HepG2 (cell line): ENCODE measurements at regions not wholly inside any gene's neighbourhood (a gene's known extent, or its start where the extent isn't known, plus 50 kb on each side); places are given as distances from the start of the nearest gene placed in this dataset.

Experiments used
- BCL6 ChIP-seq: IDR thresholded peaks from 2 replicates; pipeline ENCODE4 v1.6.1; 2016; ENCODE audit warnings: missing genetic modification reagents, missing compliant biosample characterization
- ETV5 ChIP-seq: IDR thresholded peaks from 2 replicates; pipeline ENCODE4 v1.6.1; 2018; ENCODE audit warnings: missing biosample characterization, missing genetic modification reagents, inconsistent platforms, borderline replicate concordance
- GABPB1 ChIP-seq: IDR thresholded peaks from 2 replicates; pipeline ENCODE4 v1.6.1; 2016; ENCODE audit warnings: mild to moderate bottlenecking, missing genetic modification reagents, moderate library complexity, missing compliant biosample characterization
- HMG20B ChIP-seq: conservative IDR thresholded peaks from 2 replicates; pipeline ENCODE4 v1.6.1; 2016; ENCODE audit warnings: missing genetic modification reagents, missing compliant biosample characterization
- HNF1A ChIP-seq, 2 experiments: sonication (generic) in 1 of 2; formaldehyde crosslinking in 1 of 2; IDR thresholded peaks; 2 replicates each; pipeline versions ENCODE4 v1.4.0 to v1.6.1; 2016 to 2020; ENCODE audit warnings: borderline replicate concordance in 1 of 2, low read depth in 1 of 2, mild to moderate bottlenecking in 1 of 2, missing genetic modification reagents in 1 of 2
- HOMEZ ChIP-seq: IDR thresholded peaks from 2 replicates; pipeline ENCODE4 v1.6.1; 2016; ENCODE audit warnings: low read depth
- MAX ChIP-seq: IDR thresholded peaks from 2 replicates; pipeline ENCODE4 v1.6.1; 2012; ENCODE audit warnings: inconsistent platforms
- MED1 ChIP-seq: sonication (generic); formaldehyde crosslinking; IDR thresholded peaks from 2 replicates; pipeline ENCODE4 v1.4.0; 2020; ENCODE audit warnings: missing genetic modification reagents
- NCOA2 ChIP-seq: sonication (generic); formaldehyde crosslinking; IDR thresholded peaks from 2 replicates; pipeline ENCODE4 v1.8.0; 2022; ENCODE audit warnings: inconsistent platforms
- NR3C1 ChIP-seq: sonication (generic); formaldehyde crosslinking; IDR thresholded peaks from 2 replicates; pipeline ENCODE4 v1.4.0; 2020; ENCODE audit warnings: missing genetic modification reagents
- RARA ChIP-seq: IDR thresholded peaks from 2 replicates; pipeline ENCODE4 v1.6.1; 2016; ENCODE audit warnings: missing genetic modification reagents, missing compliant biosample characterization
- RARG ChIP-seq: sonication (generic); formaldehyde crosslinking; IDR thresholded peaks from 2 replicates; pipeline ENCODE4 v1.4.0; 2020; ENCODE audit warnings: low read depth, mild to moderate bottlenecking, missing genetic modification reagents
- REXO4 ChIP-seq: sonication (generic); formaldehyde crosslinking; IDR thresholded peaks from 2 replicates; pipeline ENCODE4 v1.8.0; 2022; ENCODE audit warnings: missing genetic modification reagents, mild to moderate bottlenecking, borderline replicate concordance
- U2AF1 ChIP-seq: fragments of 200-400 bp; formaldehyde crosslinking; optimal IDR thresholded peaks from 2 replicates; pipeline ENCODE3; 2017; ENCODE audit warnings: mild to moderate bottlenecking, low read depth, low read length
- ZBTB25 ChIP-seq: IDR thresholded peaks from 2 replicates; pipeline ENCODE4 v1.6.1; 2018; ENCODE audit warnings: missing genetic modification reagents
- ZFX ChIP-seq: sonication (generic); formaldehyde crosslinking; IDR thresholded peaks from 2 replicates; pipeline ENCODE4 v1.4.0; 2020; ENCODE audit warnings: mild to moderate bottlenecking, low read depth, missing genetic modification reagents, moderate library complexity
- ZNF207 ChIP-seq: fragments of 450-650 bp; IDR thresholded peaks from 2 replicates; pipeline ENCODE4 v1.6.1; 2016; ENCODE audit warnings: antibody characterized with exemption, borderline replicate concordance
- ZNF552 ChIP-seq: sonication (generic); formaldehyde crosslinking; IDR thresholded peaks from 2 replicates; pipeline ENCODE4 v1.9.0; 2022; ENCODE audit warnings: missing genetic modification reagents, mild to moderate bottlenecking, borderline replicate concordance
- ZNF639 ChIP-seq: conservative IDR thresholded peaks from 2 replicates; pipeline ENCODE4 v1.6.1; 2018; ENCODE audit warnings: missing genetic modification reagents
- ZNF878 ChIP-seq: sonication (generic); formaldehyde crosslinking; IDR thresholded peaks from 2 replicates; pipeline ENCODE4 v1.8.1; 2023; ENCODE audit warnings: mild to moderate bottlenecking, missing genetic modification reagents, moderate library complexity
- ZNF891 ChIP-seq: sonication (generic); formaldehyde crosslinking; IDR thresholded peaks from 2 replicates; pipeline ENCODE4 v1.5.0; 2020; ENCODE audit warnings: mild to moderate bottlenecking, missing genetic modification reagents
- ZSCAN9 ChIP-seq: IDR thresholded peaks from 2 replicates; pipeline ENCODE4 v1.6.1; 2016; ENCODE audit warnings: borderline replicate concordance

- TF ChIP-seq ZFX, result 0 out of 2 replicates have a peak, but pooled peaks have one; percentile 25
- TF ChIP-seq ZNF878 (CRISPR knock-in tag), result peak; percentile 55; the same call in 1 of the 2 replicates
- TF ChIP-seq ZNF207, result no peak
- TF ChIP-seq RARG (CRISPR knock-in tag), result no peak
- TF ChIP-seq HOMEZ (CRISPR knock-in tag), result peak; percentile 97
- TF ChIP-seq MED1, result peak; percentile 78
- TF ChIP-seq HMG20B (CRISPR knock-in tag), result 0 out of 2 replicates have a peak, but pooled peaks have one; percentile 56
- TF ChIP-seq U2AF1, result no peak
- peak; percentile 22; the same call in 1 of the 2 replicates for TF ChIP-seq GABPB1
- TF ChIP-seq NR3C1 (CRISPR knock-in tag), result no peak
- peak; percentile 40 for TF ChIP-seq HNF1A (IDR thresholded peaks at IDR 0.05; ENCODE audit: low read depth)
- peak; percentile 40; the same call in 1 of the 2 replicates for TF ChIP-seq HNF1A (CRISPR knock-in tag; IDR thresholded peaks at IDR 0.05; ENCODE audit: borderline replicate concordance)
- TF ChIP-seq ZBTB25 (CRISPR knock-in tag), result peak; percentile 62; the same call in 1 of the 2 replicates
- no peak for TF ChIP-seq ZNF552 (CRISPR knock-in tag)
- no peak for TF ChIP-seq ZNF639 (CRISPR knock-in tag)
- peak; percentile 81 for TF ChIP-seq ETV5
- peak; percentile 83 for TF ChIP-seq BCL6 (CRISPR knock-in tag)
- peak; percentile 79; the same call in 1 of the 2 replicates for TF ChIP-seq ZSCAN9 (CRISPR knock-in tag)
- TF ChIP-seq REXO4 (CRISPR knock-in tag), result no peak
- TF ChIP-seq NCOA2, result peak; percentile 84
- TF ChIP-seq RARA (CRISPR knock-in tag), result peak; percentile 76
- TF ChIP-seq MAX, result peak; percentile 29; the same call in 1 of the 2 replicates
- TF ChIP-seq ZNF891, result no peak
These were observed 94.7 kb upstream of the TGFBR2 start (continued) for GRCh38 chr3:30511524-30512251.
